ENCODE measurements at regions not wholly inside any gene's neighbourhood (a gene's known extent, or its start where the extent isn't known, plus 50 kb on each side); places are given as distances from the start of the nearest gene placed in this dataset.

- DNase-seq (ENCODE audit: low read depth, low spot score) = no peak
- Histone ChIP-seq H3K36me3 (ENCODE audit: insufficient read depth, low read length) (no peaks in the 10 kb centered on the region), H3K4me3 (no peak overlapping the region), H3K27ac (no peak overlapping the region), H3K9ac (ENCODE audit: insufficient read length) (no peak overlapping the region), H3K9me3 (ENCODE audit: low read depth, low read length) (no peaks in the 10 kb centered on the region)
- TF ChIP-seq EZH2 (IDR thresholded peaks at IDR 0.05) (no peak), POLR2AphosphoS5 (IDR thresholded peaks at IDR 0.05; ENCODE audit: borderline replicate concordance, low read depth, low read length) (no peak), FOXP2 (optimal IDR thresholded peaks at IDR 0.05; ENCODE audit: control extremely low read depth, extremely low read length, insufficient read depth) (no peak)
Measured at GRCh38 chr2:236876642-236877041, 209.0 kb upstream of the COPS8 start.

GRCh38 chr2:236877972-236878371 lies 207.7 kb upstream of the COPS8 start:
- TF ChIP-seq EZH2 (IDR thresholded peaks at IDR 0.05) (no peak), FOXP2 (optimal IDR thresholded peaks at IDR 0.05; ENCODE audit: control extremely low read depth, extremely low read length, insufficient read depth) (no peak)
- Histone ChIP-seq H3K36me3 (ENCODE audit: insufficient read depth, low read length) (no peaks in the 10 kb centered on the region), H3K9me3 (ENCODE audit: low read depth, low read length) (peaks cover 4% of the 10 kb centered on the region; the same call in 1 of the 2 replicates), H3K4me3 (no peak overlapping the region), H3K9ac (ENCODE audit: insufficient read length) (no peak overlapping the region), H3K27ac (no peak overlapping the region)
- DNase-seq (ENCODE audit: low read depth, low spot score) = no peak

GRCh38 chr2:236879416-236879963 lies 206.2 kb upstream of the COPS8 start:
- Histone ChIP-seq H3K9ac (ENCODE audit: insufficient read length) (no peak overlapping the region), H3K36me3 (ENCODE audit: insufficient read depth, low read length) (no peaks in the 10 kb centered on the region), H3K9me3 (ENCODE audit: low read depth, low read length) (peaks cover 4% of the 10 kb centered on the region; the same call in 1 of the 2 replicates), H3K4me3 (no peak overlapping the region), H3K27ac (0 out of 2 replicates have a peak overlapping the region, but pooled peaks have one; percentile 15)
- TF ChIP-seq EZH2 (IDR thresholded peaks at IDR 0.05) (no peak), POLR2AphosphoS5 (IDR thresholded peaks at IDR 0.05; ENCODE audit: borderline replicate concordance, low read depth, low read length) (no peak), FOXP2 (optimal IDR thresholded peaks at IDR 0.05; ENCODE audit: control extremely low read depth, extremely low read length, insufficient read depth) (no peak)
- peak; percentile 40 for DNase-seq (ENCODE audit: low read depth, low spot score)

DNA sequence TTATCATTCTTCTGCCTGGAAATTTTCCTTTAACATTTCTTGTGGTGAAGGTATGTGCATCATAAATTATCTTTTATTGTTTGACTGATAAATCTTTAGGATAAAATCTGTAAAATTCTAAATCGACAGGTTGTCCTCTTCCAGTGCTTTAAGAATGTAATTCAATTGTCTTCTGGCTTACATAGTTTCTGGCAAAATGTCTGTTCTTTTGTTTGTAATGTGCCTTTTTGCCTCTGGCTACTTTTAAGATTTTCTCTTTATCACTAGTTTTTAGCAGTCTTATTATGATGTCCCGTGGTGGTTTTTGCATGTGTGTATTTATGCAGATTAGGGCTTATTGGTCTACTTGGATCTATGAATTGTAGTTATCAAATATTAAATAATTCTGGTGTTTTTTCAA lies 203.6 kb upstream of the COPS8 start:
- H3K9ac ChIP-seq (ENCODE audit: insufficient read length) = no peak overlapping the region
- no peak overlapping the region for H3K4me3 ChIP-seq
- no peaks in the 10 kb centered on the region for H3K36me3 ChIP-seq (ENCODE audit: insufficient read depth, low read length)
- peaks cover 4% of the 10 kb centered on the region; the same call in 1 of the 2 replicates for H3K9me3 ChIP-seq (ENCODE audit: low read depth, low read length)
- no peak for TF ChIP-seq FOXP2 (optimal IDR thresholded peaks at IDR 0.05; ENCODE audit: control extremely low read depth, extremely low read length, insufficient read depth)
- no peak for TF ChIP-seq EZH2 (IDR thresholded peaks at IDR 0.05)
- TF ChIP-seq POLR2AphosphoS5 (IDR thresholded peaks at IDR 0.05; ENCODE audit: borderline replicate concordance, low read depth, low read length) = no peak
- H3K27ac ChIP-seq = no peak overlapping the region
- DNase-seq (ENCODE audit: low read depth, low spot score) = no peak

DNA sequence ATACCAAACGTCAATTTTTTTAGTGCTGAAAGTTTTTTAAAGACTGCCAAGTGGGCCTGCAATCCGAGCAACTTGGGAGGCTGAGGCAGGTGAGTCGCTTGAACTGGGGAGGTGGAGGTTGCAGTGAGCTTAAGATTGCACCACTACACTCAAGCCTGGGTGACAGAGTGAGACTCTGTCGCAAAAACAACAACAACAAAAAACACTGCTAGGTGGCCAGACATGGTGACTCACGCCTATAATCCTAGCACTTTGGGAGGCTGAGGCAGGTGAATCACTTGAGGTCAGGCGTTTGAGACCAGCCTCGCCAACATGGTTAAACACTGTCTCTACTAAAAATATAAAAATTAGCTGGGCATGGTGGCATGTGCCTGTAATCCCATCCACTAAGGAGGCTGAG lies 202.8 kb upstream of the COPS8 start:
- no peak for DNase-seq (ENCODE audit: low read depth, low spot score)
- H3K9ac ChIP-seq (ENCODE audit: insufficient read length) = no peak overlapping the region

DNA sequence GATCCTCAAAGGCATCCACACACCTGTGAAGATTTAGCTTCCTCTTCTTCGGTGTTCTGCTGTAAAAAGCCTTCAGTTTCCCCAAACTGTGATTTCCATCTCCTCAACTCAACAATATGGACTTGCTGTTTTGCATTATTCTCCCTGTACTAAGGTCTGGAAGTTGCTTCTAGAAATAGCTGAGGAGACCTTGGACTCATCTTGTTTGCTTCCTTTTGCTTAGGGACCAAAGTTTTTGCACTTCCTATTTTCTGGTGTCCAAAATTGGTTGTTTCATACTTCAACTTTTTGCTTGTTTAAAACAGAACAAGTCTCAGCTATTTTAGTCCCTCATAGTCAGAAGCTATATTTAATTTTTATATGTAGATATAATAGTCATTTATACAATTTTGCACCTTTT lies 201.9 kb upstream of the COPS8 start:
- H3K36me3 ChIP-seq (ENCODE audit: insufficient read depth, low read length) = no peaks in the 10 kb centered on the region
- H3K4me3 ChIP-seq = no peak overlapping the region
- no peak for DNase-seq (ENCODE audit: low read depth, low spot score)
- peaks cover 4% of the 10 kb centered on the region; the same call in 1 of the 2 replicates for H3K9me3 ChIP-seq (ENCODE audit: low read depth, low read length)
- TF ChIP-seq FOXP2 (optimal IDR thresholded peaks at IDR 0.05; ENCODE audit: control extremely low read depth, extremely low read length, insufficient read depth) (no peak), EZH2 (IDR thresholded peaks at IDR 0.05) (no peak), POLR2AphosphoS5 (IDR thresholded peaks at IDR 0.05; ENCODE audit: borderline replicate concordance, low read depth, low read length) (no peak)
- H3K9ac ChIP-seq (ENCODE audit: insufficient read length) = no peak overlapping the region
- H3K27ac ChIP-seq = no peak overlapping the region

More for the DNA sequence above, 202.8 kb upstream of the COPS8 start:
- peaks cover 4% of the 10 kb centered on the region; the same call in 1 of the 2 replicates for H3K9me3 ChIP-seq (ENCODE audit: low read depth, low read length)
- TF ChIP-seq FOXP2 (optimal IDR thresholded peaks at IDR 0.05; ENCODE audit: control extremely low read depth, extremely low read length, insufficient read depth) = no peak
- no peak for TF ChIP-seq POLR2AphosphoS5 (IDR thresholded peaks at IDR 0.05; ENCODE audit: borderline replicate concordance, low read depth, low read length)
- TF ChIP-seq EZH2 (IDR thresholded peaks at IDR 0.05) = no peak
- no peaks in the 10 kb centered on the region for H3K36me3 ChIP-seq (ENCODE audit: insufficient read depth, low read length)
- H3K4me3 ChIP-seq = no peak overlapping the region
- H3K27ac ChIP-seq = no peak overlapping the region

DNA sequence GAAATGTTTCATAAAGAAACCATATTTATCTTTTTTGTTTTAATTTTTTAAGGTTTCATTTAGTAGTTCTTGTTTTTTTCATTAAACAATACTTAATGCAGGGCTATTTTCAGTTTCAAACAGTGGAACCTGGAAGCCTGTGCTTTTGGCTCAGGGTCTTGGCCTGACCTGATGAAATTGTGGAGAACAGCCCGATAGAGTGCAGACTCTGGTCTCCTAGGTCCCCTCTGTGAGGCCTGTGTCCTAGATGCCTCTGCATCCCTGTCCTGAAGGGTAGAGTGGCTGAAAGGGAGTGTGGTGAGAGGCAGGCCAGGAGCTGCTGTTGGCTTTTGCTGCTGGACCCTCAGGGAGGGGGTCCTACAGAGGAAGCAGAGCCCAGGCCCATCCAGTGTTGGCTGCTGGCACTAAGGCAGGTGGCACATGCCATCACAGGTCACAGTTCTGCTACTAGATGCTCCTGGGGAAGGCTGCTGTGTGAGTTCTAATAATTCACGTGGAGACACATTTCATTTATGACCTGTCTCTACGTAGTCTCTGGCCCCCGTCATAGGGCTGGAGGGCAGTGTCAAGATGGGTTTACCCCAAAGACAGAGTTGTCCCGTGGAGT lies 201.0 kb upstream of the COPS8 start:
- Histone ChIP-seq H3K36me3 (ENCODE audit: insufficient read depth, low read length) (no peaks in the 10 kb centered on the region), H3K4me3 (no peak overlapping the region), H3K9me3 (ENCODE audit: low read depth, low read length) (peaks cover 4% of the 10 kb centered on the region; the same call in 1 of the 2 replicates), H3K9ac (ENCODE audit: insufficient read length) (no peak overlapping the region), H3K27ac (no peak overlapping the region)
- DNase-seq (ENCODE audit: low read depth, low spot score) = no peak
- TF ChIP-seq EZH2 (IDR thresholded peaks at IDR 0.05) (no peak), FOXP2 (optimal IDR thresholded peaks at IDR 0.05; ENCODE audit: control extremely low read depth, extremely low read length, insufficient read depth) (no peak), POLR2AphosphoS5 (IDR thresholded peaks at IDR 0.05; ENCODE audit: borderline replicate concordance, low read depth, low read length) (no peak)

- no peak for DNase-seq (ENCODE audit: low read depth, low spot score)
- TF ChIP-seq POLR2AphosphoS5 (IDR thresholded peaks at IDR 0.05; ENCODE audit: borderline replicate concordance, low read depth, low read length) (no peak), FOXP2 (optimal IDR thresholded peaks at IDR 0.05; ENCODE audit: control extremely low read depth, extremely low read length, insufficient read depth) (no peak), EZH2 (IDR thresholded peaks at IDR 0.05) (no peak)
- H3K36me3 ChIP-seq (ENCODE audit: insufficient read depth, low read length) = no peaks in the 10 kb centered on the region
- H3K9ac ChIP-seq (ENCODE audit: insufficient read length) = no peak overlapping the region
- no peak overlapping the region for H3K27ac ChIP-seq
- no peak overlapping the region for H3K4me3 ChIP-seq
- H3K9me3 ChIP-seq (ENCODE audit: low read depth, low read length) = peaks cover 4% of the 10 kb centered on the region; the same call in 1 of the 2 replicates
Measured at GRCh38 chr2:236886456-236886855, 199.2 kb upstream of the COPS8 start.
